GM18907 (cell line): ENCODE measurements at regions not wholly inside any gene's neighbourhood (a gene's known extent, or its start where the extent isn't known, plus 50 kb on each side); places are given as distances from the start of the nearest gene placed in this dataset.
"Not testable (repeated sequence)": the region's sequence is repeated elsewhere in the genome, so short reads cannot be mapped to it uniquely, and the experiment has no call there.

ENCODE experiments used
- ATAC-seq: cut with Tn5 transposase; IDR thresholded peaks from one replicate; pipeline ENCODE4 v1.9.1; 2021; ENCODE audit warnings: mild to moderate bottlenecking, moderate library complexity; ENCODE audit not compliant: unreplicated experiment

DNA sequence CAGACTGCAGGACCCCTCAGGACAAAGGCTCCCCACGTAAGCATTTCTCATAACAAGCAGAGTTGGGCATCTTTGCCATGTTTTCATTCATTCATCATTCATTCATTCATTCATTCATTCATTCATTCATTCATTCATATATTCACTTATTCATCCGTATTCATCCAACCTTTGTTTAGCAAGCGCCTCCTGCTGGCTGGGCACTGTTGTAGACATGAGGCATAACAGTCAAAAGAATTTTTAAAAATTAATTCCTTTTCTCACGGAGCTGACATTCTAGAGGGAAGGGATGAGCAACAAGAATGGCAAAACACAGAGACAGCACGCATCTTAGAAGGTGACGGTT lies 351.7 kb upstream of the TNRC6C start:
- ATAC-seq, result no peak

DNA sequence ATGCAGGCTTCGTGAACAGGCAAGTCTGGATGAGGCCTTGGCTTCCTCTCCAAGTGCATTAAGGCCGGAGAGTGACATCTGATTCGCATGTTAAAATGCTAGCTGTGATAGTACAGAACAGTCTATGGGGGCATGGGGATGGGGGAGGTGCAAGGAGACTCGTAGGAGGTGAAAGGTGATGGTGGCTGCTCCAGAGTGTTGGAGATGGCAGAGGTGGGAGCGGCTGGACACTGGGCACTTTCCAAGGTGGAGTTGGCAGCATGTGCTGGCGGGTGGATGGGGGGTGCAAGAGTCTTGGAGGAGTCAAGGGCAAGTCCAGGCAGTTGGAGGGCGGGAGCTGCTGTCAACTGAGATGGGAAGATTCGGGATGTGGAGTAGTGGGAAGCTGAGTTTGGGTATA lies 350.9 kb upstream of the TNRC6C start:
- no peak for ATAC-seq

DNA sequence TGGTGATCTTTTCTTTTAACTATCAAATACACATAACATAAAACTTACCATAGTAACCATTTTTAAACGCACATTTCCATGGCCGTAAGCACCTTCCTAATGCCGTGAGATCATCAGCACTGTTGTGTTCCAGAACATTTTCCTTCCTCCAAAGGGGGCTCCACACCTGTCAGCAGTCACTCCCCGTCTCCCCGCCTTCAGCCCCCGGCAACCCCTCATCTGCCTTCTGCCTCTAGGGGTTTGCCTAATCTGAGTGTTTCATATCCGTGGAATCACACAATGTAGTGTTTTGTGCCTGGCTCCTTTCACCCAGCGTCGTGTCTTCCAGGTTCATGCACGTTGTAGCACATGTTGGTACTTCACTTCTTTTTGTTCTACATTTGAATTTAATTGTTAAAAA lies 350.1 kb upstream of the TNRC6C start:
- no peak for ATAC-seq

DNA sequence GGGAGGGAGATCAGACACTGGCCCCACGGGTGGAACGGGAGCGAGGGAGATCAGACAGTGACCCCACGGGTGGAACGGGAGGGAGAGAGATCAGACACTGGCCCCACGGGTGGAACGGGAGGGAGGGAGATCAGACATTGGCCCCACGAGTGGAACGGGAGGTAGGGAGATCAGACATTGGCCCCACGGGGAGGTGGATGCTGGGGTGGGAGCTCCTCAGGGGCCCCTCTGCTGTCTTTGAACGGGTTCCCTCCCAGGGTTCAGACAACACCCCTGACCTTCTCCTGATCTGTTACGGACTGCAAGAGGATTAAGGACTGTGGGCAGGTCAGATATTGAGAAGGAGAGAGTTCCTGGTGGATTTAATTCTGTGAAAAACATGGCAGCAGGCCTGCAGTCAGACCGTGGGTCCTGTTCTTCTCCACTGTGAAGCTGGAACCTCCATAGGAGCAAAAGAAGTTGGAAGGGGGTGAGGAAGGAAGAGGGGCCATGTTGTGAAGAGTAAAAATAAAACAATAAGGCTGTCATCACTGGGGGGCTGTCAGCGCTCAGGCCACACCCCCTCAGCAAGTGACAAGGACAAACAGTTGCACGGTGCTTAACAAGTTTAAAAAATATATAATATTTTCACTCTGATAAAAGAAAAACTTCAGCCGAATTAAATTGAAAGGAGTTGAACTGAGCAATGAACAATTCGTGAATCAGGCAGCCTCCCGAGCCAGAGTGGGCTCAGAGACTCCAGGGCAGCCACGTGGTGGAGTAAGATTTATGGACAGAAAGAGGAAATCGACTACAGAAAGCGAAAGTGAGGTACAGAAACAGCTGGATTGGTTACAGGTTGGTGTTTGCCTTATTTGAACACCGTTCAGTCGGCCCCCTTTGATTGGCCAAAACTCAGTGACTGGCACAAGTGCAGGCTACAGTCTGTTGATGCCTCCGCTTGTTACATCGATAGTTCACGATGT lies 348.7 kb upstream of the TNRC6C start:
- ATAC-seq, result no peak

DNA sequence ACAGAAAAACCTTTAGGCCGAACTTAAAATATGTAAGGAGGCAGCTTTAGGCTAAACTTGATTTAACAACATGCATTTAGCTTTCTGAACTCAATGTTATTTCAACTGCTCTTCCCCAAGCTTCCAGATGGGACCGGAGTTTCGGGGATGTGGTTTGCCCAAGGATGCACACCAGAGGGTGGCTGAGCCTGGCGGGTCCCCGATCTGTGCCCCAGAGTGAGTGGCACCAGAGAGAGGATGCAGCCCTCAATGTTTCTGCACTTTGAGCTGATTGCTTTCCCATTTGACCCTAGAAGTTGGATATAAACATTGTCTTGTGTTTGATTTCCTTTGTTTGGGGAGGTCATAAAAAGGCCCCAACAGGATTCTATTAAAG lies 348.0 kb upstream of the TNRC6C start:
- ATAC-seq, result no peak

DNA sequence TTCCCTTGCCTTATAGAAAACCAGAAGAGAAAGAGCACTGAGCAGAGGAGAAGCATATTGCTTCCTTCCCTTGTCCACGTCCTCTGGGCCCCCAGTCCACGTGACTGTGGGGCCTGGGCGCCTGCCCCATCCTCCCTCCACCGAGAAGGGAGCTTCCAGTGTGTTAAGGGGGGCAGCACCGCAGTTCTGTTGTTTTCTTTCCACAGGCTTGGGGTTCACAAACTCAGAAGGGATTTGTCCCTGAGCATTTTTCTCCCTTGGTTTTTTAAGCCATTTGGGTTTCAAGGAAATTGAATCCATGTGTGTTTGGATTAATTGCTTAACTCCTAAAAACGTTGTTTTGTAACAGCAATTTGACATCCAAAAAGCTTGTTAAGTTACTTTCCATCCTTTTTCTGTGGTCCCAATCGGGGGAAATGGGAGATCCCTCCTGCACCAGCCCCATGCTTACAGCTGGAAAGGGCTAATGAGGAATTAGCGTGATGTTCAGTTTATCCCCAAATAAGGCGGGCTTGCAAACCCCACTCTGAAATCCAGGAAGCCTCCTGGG lies 347.5 kb upstream of the TNRC6C start:
- no peak for ATAC-seq

DNA sequence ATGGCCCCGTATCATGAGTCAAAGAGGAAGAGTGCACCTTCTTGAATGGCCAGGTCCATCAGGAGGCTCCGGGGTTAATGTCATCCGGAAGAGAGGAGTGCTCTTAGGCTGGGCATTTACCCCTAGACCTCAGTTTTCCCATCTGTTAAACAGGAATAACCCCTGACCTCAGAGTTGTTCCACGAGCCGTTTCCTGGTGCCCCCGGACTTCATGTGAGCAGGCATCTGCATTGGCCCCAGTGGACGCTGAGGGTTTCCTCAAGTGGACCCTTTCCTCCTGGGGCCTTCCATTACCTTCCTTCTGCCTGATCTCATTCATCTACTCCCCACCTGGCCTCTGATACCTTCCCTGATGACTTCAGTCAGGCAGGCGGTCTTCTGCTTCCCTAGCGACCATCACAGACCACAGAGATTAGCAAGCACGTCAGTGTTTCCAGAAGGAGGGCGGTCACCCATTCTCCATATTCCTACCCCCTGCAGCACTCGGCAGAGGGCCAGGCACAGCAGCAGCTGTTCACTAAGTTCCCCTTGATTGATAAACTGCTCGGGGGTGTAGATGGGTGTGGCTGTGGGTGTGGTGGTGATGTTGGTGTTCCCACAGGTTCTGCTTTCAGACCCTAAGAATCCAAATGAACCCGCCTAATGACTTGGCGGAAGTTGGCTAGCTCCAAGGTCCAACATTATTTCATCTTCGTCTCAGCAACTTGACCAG lies 346.6 kb upstream of the TNRC6C start:
- no peak for ATAC-seq

DNA sequence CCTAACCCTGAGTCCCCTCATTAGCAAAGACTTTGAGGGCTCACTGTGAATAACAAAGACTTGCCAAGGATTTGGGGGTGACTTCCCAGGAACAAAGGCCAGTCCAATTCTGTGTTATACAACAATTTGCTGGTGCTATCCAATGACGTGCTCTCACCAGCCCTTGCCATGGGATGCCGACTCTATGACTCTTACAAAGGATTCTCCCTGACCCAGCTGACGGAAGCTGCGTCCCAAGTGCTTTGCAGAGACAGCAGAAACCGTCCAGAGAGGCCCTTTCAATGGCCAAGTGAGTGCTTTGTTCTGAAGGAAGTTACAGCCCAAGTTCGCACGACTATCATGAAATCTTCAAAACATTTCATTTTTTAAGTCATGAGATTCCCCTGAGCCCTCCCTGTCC lies 345.3 kb upstream of the TNRC6C start:
- ATAC-seq, result no peak

DNA sequence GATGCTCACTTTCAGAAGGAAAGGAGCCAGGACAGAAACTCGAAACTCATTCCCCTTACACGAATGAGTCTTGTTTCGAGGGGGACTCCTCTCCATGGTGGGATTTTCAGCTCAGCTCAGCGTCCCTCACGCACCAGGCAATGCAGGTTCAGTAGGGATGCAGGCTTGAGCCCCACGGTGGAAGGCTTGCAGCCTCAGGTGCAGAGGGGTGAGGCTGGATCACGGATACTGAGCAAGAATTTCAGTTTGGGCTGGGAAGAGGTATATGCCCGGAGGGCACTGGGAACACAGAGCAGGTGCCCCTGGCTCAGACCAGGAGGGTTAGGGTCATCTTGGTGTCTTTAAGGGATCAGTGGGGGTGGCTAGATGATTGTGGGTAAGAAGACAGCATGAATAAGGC lies 344.9 kb upstream of the TNRC6C start:
- no peak for ATAC-seq

DNA sequence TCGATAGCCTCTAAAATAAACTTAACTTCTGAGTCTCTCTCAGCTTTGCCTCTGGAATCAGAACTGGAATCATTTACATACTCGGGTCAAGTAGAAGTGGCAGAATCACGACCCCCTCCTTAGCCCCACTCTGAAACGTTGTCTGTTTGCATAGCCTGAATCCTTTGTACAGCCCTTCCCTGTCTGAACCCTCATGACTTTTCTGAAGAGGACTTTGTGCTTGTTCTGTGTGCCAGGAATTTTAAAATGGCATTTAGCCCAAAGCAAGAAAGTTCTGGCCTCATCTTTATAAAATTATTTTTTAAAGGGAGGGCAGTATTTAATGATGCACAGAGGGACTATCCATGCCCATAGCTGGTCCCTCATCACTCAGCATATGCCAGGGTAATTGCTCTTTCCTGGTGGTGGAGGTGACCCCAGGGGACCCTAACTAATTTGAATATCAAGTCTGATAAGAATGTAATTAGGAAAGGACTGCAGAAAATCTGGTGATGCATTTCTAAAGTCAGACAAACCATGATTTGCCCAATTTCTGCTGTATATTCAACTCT lies 342.7 kb upstream of the TNRC6C start:
- no peak for ATAC-seq

DNA sequence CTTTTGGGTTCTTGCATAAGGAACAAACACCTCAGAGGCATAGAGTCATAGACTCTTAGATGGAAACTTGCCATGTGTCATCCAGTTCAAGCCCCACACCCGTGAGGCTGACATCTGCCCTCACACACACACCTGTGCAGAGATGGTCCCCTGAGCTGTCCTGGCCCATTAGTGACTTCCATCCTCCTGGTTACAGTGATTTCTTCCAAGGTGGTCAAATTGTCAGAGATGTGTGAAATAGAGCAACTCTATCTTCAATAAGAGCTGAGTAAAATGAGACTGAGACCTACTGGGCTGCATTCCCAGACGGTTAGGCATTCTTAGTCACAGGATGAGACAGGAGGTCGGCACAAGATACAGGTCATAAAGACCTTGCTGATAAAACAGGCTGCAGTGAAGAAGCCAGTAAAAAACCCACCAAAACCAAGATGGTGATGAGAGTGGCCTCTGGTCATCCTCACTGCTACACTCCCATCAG lies 342.2 kb upstream of the TNRC6C start:
- ATAC-seq, result no peak

DNA sequence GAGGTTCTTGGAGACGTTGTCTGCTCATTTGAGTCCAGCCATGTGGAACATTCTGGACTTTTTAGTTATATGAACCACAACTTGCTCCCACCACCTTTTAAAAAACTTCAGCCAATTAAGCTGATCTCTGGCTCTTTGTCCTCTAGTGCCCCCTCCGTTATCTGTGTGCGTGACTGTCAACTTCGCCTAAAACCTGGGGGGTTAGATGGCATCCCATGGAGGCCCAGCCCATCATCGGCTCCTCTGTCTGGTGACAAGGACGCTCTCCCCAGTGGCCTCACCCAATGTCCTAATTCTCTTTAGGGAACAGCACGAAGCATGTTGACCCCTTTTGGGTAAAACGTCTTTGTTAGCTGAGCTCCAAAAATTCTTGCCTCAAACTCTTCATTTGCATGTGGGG lies 341.0 kb upstream of the TNRC6C start:
- ATAC-seq, result no peak

DNA sequence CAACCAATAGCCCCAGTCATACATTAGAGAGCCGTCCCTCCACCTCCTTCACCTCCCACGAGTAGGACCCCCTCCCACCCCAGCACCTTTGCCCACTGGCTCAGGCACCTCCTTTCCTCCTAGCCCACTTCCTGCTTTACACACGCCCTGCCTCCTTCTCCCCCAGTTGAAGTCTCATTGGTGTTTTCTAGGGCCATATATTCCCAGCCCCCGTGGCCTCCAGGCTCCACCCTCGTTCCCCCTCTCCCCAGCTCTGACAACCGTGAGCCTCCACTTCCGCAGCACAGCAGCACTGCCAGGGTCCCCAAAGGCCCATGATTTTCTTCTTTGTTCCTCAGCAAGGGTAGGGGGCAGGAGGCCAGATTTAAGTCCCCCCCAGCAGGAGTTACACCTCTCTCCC lies 340.3 kb upstream of the TNRC6C start:
- no peak for ATAC-seq

DNA sequence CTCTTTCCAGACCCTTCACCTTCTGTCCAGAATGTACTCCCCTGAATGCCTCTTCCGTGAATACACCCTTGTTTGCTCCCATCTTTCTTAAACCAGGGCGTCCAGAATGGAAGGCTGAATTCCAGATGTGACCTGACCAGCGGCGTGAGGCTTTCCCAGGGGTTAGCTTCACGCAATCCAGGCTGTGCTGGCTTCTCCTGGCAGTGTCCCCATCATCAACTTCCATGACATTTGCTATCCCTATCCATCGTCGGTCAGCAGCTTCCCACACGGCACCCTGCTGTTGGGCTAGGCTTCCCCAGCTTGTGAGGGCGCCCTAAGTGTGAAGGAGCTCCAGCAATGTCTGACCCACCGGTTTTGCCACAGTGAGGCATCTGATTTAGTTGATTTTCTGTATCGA lies 339.8 kb upstream of the TNRC6C start:
- no peak for ATAC-seq

DNA sequence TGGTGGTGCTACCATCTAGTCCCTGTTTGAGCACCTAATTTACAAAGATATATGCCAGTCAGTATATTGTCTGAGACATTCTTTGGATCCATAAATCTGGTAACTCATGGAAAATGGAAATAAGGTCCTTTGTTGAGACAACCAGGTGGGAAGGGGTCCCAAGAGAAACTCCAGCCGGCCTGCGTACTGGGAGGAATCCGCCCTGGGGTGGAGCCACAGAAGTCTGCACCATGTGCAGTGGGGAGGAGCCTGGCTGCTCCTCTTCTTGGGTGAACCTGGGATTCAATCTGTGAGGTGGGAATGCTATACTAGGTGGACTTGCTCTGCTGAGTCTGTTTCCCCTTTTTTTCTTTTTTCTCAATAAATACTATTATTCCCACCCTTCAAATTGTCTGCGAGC lies 339.2 kb upstream of the TNRC6C start:
- no peak for ATAC-seq

DNA sequence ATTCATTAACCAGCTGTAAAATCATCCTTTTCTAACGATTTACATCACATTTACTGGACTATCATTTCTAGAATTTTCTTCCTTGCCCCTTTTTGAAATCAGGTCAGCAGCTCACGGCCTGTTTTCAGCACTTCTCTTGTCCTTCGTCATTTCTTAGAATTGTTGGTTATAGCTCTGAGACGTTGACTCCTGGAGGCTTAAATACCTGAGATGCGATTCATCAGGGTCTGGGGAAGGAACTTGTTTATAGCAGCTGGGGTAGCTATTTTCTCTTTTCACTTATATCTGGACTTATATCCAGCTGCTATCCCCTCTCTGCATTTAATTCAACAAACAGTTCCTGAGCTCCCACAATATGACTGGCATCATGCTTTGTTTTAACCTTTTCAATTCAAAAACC lies 338.7 kb upstream of the TNRC6C start:
- ATAC-seq, result no peak

DNA sequence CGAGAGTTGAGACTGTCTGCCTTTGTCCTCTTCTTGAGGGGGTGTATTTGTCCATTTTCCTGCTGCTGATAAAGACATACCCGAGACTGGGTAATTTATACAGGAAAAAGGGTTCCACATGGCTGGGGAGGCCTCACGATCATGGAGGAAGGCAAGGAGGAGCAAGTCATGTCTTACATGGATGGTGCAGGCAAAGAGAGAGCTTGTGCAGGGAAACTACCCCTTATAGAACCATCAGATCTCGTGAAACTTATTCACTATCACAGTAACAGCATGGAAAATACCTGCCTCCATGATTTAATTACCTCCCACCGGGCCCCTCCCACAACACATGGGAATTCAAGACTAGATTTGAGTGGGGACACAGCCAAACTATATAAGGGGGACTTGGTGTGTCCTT lies 338.2 kb upstream of the TNRC6C start:
- ATAC-seq, result no peak

DNA sequence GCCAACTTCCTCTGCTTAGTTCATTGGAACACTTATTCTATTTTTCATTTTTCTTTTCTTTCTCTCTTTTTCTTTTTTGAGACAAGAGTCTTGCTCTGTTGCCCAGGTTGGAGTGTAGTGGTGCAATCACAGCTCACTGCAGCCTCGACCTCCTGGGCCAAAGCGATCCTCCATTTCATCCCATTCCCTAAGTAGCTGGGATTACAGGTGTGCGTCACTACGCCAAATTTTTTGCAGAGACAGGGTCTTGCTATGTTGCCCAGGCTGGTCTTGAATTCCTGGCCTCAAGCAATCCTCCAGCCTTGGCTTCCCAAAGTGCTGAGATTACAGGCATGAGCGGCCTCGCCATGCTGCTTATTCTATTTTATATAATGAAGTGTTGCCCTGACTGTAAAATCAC lies 336.4 kb upstream of the TNRC6C start:
- not testable (repeated sequence) for ATAC-seq

DNA sequence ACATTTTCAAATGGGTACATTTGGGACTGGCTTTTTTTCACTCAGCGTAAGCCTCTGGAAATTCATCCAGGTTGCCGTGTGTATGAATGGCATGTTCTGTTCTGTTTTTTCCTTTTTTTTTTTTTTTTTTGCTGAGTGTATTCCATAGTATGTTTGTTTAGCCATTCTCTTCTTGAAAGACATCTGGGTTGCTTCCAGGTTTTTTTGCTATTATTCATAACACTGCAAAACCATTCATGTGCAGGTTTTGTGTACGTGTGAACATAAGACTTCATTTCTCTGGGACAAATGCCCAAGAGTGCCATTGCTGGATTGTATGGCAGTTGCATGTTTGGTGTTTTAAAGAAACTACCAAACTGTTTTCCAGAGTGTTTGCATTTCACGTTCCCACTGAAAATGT lies 335.9 kb upstream of the TNRC6C start:
- ATAC-seq, result no peak

DNA sequence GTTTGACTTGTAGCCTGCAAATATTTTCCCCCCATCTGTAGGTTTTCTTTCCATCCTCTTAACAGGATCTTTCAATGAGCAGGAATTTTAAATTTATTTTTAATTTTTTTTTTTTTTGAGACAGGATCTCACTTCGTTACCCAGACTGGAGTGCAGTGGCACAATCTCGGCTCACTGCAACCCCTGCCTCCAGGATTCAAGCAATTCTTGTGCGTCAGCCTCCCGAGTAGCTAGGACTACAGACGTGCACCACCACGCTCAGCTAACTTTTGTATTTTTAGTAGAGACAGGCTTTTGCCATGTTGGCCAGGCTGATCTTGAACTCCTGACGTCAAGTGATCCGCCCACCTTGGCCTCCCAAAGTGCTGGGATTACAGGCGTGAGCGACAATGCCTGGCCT lies 335.2 kb upstream of the TNRC6C start:
- ATAC-seq, result not testable (repeated sequence)

DNA sequence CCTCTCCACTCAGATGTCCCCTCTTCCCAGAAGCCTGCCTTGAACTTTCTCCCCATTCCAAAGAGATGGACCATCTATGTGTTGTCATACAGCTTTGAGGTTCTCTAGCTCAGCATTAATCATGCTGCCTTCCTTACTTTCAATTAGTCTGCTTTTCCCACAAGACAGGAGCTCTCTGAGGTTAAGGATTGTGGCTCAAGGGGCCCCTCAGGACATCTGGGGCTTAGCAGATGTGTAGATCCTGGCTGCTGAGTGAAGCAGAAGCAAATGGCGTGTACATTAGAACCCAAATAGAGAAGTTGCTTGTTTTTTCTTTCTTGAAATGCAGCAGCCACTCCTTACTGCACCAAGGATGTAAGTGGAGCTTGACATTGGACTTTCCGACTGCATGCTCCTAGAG lies 330.5 kb upstream of the TNRC6C start:
- no peak for ATAC-seq

DNA sequence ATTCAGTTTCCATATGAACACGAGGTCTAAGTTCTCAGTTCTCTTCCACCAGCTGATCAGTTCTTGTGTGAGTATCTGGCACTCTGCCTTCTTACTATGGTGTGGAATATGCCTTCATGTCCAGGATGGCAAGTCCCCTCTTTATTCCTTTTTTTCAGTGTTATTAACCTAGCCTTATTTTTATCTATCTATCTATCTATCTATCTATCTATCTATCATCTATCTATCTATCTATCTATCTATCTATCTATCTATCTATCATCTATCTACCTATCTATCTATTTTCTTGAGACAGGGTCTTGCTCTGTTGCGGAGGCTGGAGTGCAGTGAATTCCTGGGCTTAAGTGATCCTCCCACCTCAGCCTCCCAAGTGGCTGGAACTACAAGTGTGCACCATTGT lies 329.2 kb upstream of the TNRC6C start:
- ATAC-seq, result not testable (repeated sequence)
